SK-N-SH (cell line): ENCODE measurements at regions not wholly inside any gene's neighbourhood (a gene's known extent, or its start where the extent isn't known, plus 50 kb on each side); places are given as distances from the start of the nearest gene placed in this dataset.

Source experiments
- CTCF ChIA-PET: fragments of 300-600, 350-600 bp; formaldehyde crosslinking; extraction: SDS; loops from one replicate; lab custom pipeline; 2021; lab: Yijun Ruan, JAX
- POLR2A ChIA-PET: fragments of 350-600 bp; sonication (Branson Sonifier 250); formaldehyde crosslinking; extraction: SDS; loops from one replicate; lab custom pipeline; 2020; ENCODE audit warnings: antibody characterized with exemption, inconsistent platforms; lab: Yijun Ruan, JAX
- DNase-seq: peaks from one replicate; pipeline ENCODE4 v3.0.0; 2012
- H2AFZ ChIP-seq: fragments of 200-600 bp; sonication (generic); 2 replicates; pipeline ENCODE4 v1.8.1; 2016; ENCODE audit warnings: antibody characterized with exemption, mild to moderate bottlenecking, low read depth
- H3F3A ChIP-seq: fragments of 200-600 bp; sonication (generic); replicated peaks from 2 replicates; pipeline ENCODE3; 2016; ENCODE audit warnings: antibody characterized with exemption, mild to moderate bottlenecking; ENCODE audit not compliant: insufficient read depth
- H3K27ac ChIP-seq, 2 experiments: fragments of 200-500 bp in 1 of 2; fragments of 200-600 bp in 1 of 2; sonication (Bioruptor generic) in 1 of 2; sonication (generic), shearing (Covaris generic) in 1 of 2; 2 replicates each; pipeline versions ENCODE4 v1.5.1 to v1.6.1; 2014 to 2016; ENCODE audit warnings: low read depth in 2 of 2, inconsistent platforms in 1 of 2, low read length in 1 of 2, mild to moderate bottlenecking in 1 of 2, mixed read lengths in 1 of 2
- H3K27me3 ChIP-seq: fragments of 200-600 bp; sonication (generic), shearing (Covaris generic); 2 replicates; pipeline ENCODE4 v1.6.1; 2016; ENCODE audit warnings: mixed run types; ENCODE audit not compliant: insufficient read depth
- H3K36me3 ChIP-seq, 2 experiments: fragments of 200-500 bp in 1 of 2; fragments of 200-600 bp in 1 of 2; sonication (Bioruptor generic) in 1 of 2; sonication (generic) in 1 of 2; replicated peaks in 1 of 2; 2 replicates each; pipeline versions ENCODE3 to v1.5.1; 2014 to 2016; ENCODE audit warnings: low read length in 1 of 2, mild to moderate bottlenecking in 1 of 2; ENCODE audit not compliant: insufficient read depth in 2 of 2, control insufficient read depth in 1 of 2
- H3K4me1 ChIP-seq, 2 experiments: fragments of 200-500 bp in 1 of 2; fragments of 200-600 bp in 1 of 2; sonication (Bioruptor generic) in 1 of 2; sonication (generic), shearing (Covaris generic) in 1 of 2; 2 replicates each; pipeline versions ENCODE4 v1.5.1 to v1.6.1; 2014 to 2016; ENCODE audit warnings: low read depth in 1 of 2, low read length in 1 of 2, mixed run types in 1 of 2; ENCODE audit not compliant: insufficient read depth in 2 of 2, control insufficient read depth in 1 of 2
- H3K4me2 ChIP-seq: fragments of 200-600 bp; sonication (generic), shearing (Covaris generic); 2 replicates; pipeline ENCODE4 v1.6.1; 2017; ENCODE audit warnings: mixed run types
- H3K4me3 ChIP-seq, 2 experiments: fragments of 200-500 bp in 1 of 2; fragments of 200-600 bp in 1 of 2; sonication (Bioruptor generic) in 1 of 2; sonication (generic), shearing (Covaris generic) in 1 of 2; 2 replicates each; pipeline versions ENCODE4 v1.5.1 to v1.8.1; 2014 to 2016; ENCODE audit warnings: low read depth in 2 of 2, inconsistent platforms in 1 of 2, low read length in 1 of 2, mild to moderate bottlenecking in 1 of 2, mixed read lengths in 1 of 2, moderate library complexity in 1 of 2
- H3K79me2 ChIP-seq: fragments of 200-600 bp; sonication (generic); 2 replicates; pipeline ENCODE4 v1.8.1; 2017; ENCODE audit warnings: mild to moderate bottlenecking; ENCODE audit not compliant: insufficient read depth
- H3K9ac ChIP-seq: fragments of 200-600 bp; sonication (generic); 2 replicates; pipeline ENCODE4 v1.6.1; 2017; ENCODE audit warnings: mixed run types
- H3K9me2 ChIP-seq: fragments of 200-600 bp; sonication (generic); 2 replicates; pipeline ENCODE4 v1.6.1; 2017; ENCODE audit warnings: mixed run types
- H3K9me3 ChIP-seq: fragments of 200-600 bp; sonication (generic); 2 replicates; pipeline ENCODE4 v1.6.1; 2017; ENCODE audit warnings: mixed run types, mild to moderate bottlenecking, moderate library complexity
- H4K20me1 ChIP-seq: fragments of 200-600 bp; sonication (generic); 2 replicates; pipeline ENCODE4 v1.6.1; 2017; ENCODE audit warnings: mild to moderate bottlenecking, mixed run types; ENCODE audit not compliant: insufficient read depth
- ELF1 ChIP-seq: IDR thresholded peaks from 2 replicates; pipeline ENCODE4 v1.4.0; 2012
- EP300 ChIP-seq, 2 experiments: IDR thresholded peaks; 2 replicates each; pipeline versions ENCODE4 v1.4.0 to v1.6.1; 2012; ENCODE audit warnings: borderline replicate concordance in 1 of 2, low read depth in 1 of 2, low read length in 1 of 2
- FOSL2 ChIP-seq: IDR thresholded peaks from 2 replicates; pipeline ENCODE4 v1.4.0; 2012; ENCODE audit warnings: low read depth, mild to moderate bottlenecking, moderate library complexity, borderline replicate concordance
- GATA2 ChIP-seq: sonication (generic); formaldehyde crosslinking; IDR thresholded peaks from 2 replicates; pipeline ENCODE4 v1.5.0; 2020; ENCODE audit warnings: mild to moderate bottlenecking, missing genetic modification reagents
- IRF3 ChIP-seq: fragments of 150-350 bp; IDR thresholded peaks from 2 replicates; pipeline ENCODE4 v1.6.1; 2016; ENCODE audit warnings: mild to moderate bottlenecking, low read depth, low read length
- JUND ChIP-seq: IDR thresholded peaks from 2 replicates; pipeline ENCODE4 v1.4.0; 2012
- NFIC ChIP-seq: IDR thresholded peaks from 2 replicates; pipeline ENCODE4 v1.4.0; 2012; ENCODE audit warnings: borderline replicate concordance
- NRF1 ChIP-seq: IDR thresholded peaks from 2 replicates; pipeline ENCODE4 v1.6.1; 2012; ENCODE audit warnings: low read depth, mild to moderate bottlenecking, low read length
- PBX3 ChIP-seq: IDR thresholded peaks from 2 replicates; pipeline ENCODE4; 2012
- POLR2AphosphoS5 ChIP-seq: IDR thresholded peaks from 2 replicates; pipeline ENCODE4 v1.6.1; 2012; ENCODE audit warnings: low read depth, low read length
- REST ChIP-seq: IDR thresholded peaks from 2 replicates; pipeline ENCODE4 v1.6.1; 2012; ENCODE audit warnings: mild to moderate bottlenecking, low read depth, low read length, moderate library complexity
- RXRA ChIP-seq: IDR thresholded peaks from 2 replicates; pipeline ENCODE4 v1.4.0; 2012; ENCODE audit warnings: low read depth, mild to moderate bottlenecking, borderline replicate concordance
- SIN3A ChIP-seq: IDR thresholded peaks from 2 replicates; pipeline ENCODE4 v1.6.1; 2012; ENCODE audit warnings: low read depth, mild to moderate bottlenecking, low read length, moderate library complexity, borderline replicate concordance
- SMC3 ChIP-seq: IDR thresholded peaks from 2 replicates; pipeline ENCODE4 v1.6.1; 2012; ENCODE audit warnings: low read depth, low read length, improper control_type of control experiment
- TEAD4 ChIP-seq: IDR thresholded peaks from 2 replicates; pipeline ENCODE4 v1.4.0; 2012; ENCODE audit warnings: mild to moderate bottlenecking, borderline replicate concordance; ENCODE audit not compliant: insufficient read depth
- WGBS: methylation state at CpG from one replicate; pipeline ENCODE4 v1.1.6; 2017; ENCODE audit warnings: low lambda C conversion rate; 5-methylcytosine and 5-hydroxymethylcytosine counted together

GRCh38 chr13:54705738-54706137 lies 1677.1 kb downstream of the OLFM4 start:
- TF ChIP-seq REST (no peak), GATA2 (CRISPR knock-in tag) (no peak), SIN3A (no peak), FOSL2 (no peak), ELF1 (no peak), SMC3 (no peak), NRF1 (no peak), JUND (no peak), IRF3 (no peak), RXRA (no peak), POLR2AphosphoS5 (no peak), TEAD4 (no peak), EP300 (IDR thresholded peaks at IDR 0.05; ENCODE audit: borderline replicate concordance in 1 of 2, low read depth in 1 of 2, low read length in 1 of 2) (no peak), PBX3 (no peak), NFIC (no peak)
- WGBS = 6% methylated on average over 2 of the region's 2 CpGs
- no peaks in the 10 kb centered on the region for H3K4me1 ChIP-seq
- no peaks in the 10 kb centered on the region for H3K36me3 ChIP-seq
- H3K9me2 ChIP-seq = no peaks in the 10 kb centered on the region
- POLR2A ChIA-PET = no interaction called here
- no peak overlapping the region for H3K27ac ChIP-seq
- no peaks in the 10 kb centered on the region for H3F3A ChIP-seq
- no peaks in the 10 kb centered on the region for H3K79me2 ChIP-seq
- no peaks in the 10 kb centered on the region for H4K20me1 ChIP-seq
- no peak overlapping the region for H2AFZ ChIP-seq
- no peak overlapping the region for H3K9ac ChIP-seq
- CTCF ChIA-PET = no interaction called here
- no peak overlapping the region for H3K4me2 ChIP-seq
- DNase-seq = no peak
- no peaks in the 10 kb centered on the region for H3K9me3 ChIP-seq
- H3K4me3 ChIP-seq = no peak overlapping the region
- H3K27me3 ChIP-seq = no peaks in the 10 kb centered on the region
